Right lobe of liver (tissue), 4 donors: ENCODE measurements at regions not wholly inside any gene's neighbourhood (a gene's known extent, or its start where the extent isn't known, plus 50 kb on each side); places are given as distances from the start of the nearest gene placed in this dataset.
"Not testable (repeated sequence)": the region's sequence is repeated elsewhere in the genome, so short reads cannot be mapped to it uniquely, and the experiment has no call there.

Experiments used
- CTCF ChIP-seq, 4 donors: fragments of 200-600 bp in 3 of 4; fragments of 450-650 bp in 1 of 4; IDR thresholded peaks; one replicate each; pipeline versions ENCODE4 v1.5.1 to v1.8.0; 2016 to 2022; ENCODE audit warnings: antibody characterized with exemption in 4 of 4, mild to moderate bottlenecking in 2 of 4
- POLR2A ChIP-seq: fragments of 450-650 bp; IDR thresholded peaks from one replicate; pipeline ENCODE4 v1.6.1; 2017; ENCODE audit warnings: antibody characterized with exemption, mild to moderate bottlenecking
- donor health status: DM: no; HTN: no; CAD: no.
- donor health status: DM: no; HTN: no; CAD: no.
- donor health status: DM: no; HTN: yes; CAD: no.

GRCh38 chr2:147414656-147415055 is 430.2 kb upstream of the ACVR2A start:
- TF ChIP-seq POLR2A; CTCF (IDR thresholded peaks at IDR 0.05): not testable (repeated sequence)
